ENCODE measurements at regions not wholly inside any gene's neighbourhood (a gene's known extent, or its start where the extent isn't known, plus 50 kb on each side); places are given as distances from the start of the nearest gene placed in this dataset.

DNA sequence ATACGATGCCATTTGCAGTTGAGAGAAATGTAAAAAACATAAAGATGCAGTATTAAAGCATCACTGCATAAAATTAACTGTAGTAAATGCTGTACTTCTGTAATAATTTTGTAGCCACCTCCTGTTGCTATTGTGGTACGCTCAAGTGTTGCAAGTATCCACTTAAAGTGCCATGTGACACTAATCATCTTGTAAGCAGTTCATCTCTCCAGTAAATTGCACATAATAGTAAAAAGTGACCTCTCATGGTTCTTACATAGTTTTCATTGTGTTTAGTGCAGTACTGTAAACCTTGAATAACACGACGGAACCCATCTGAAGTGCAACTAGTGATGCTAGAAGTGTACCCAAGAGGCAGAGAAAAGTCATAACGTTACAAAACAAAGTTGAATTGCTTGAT, 190.1 kb upstream of the VGLL2 start:
- H3K9me2 ChIP-seq (ENCODE audit: insufficient read depth) = no peaks in the 10 kb centered on the region
- H3F3A ChIP-seq (ENCODE audit: insufficient read depth) = no peaks in the 10 kb centered on the region
- H3K27ac ChIP-seq = no peak overlapping the region
- H3K4me3 ChIP-seq = no peak overlapping the region
- no peak overlapping the region for H3K4me2 ChIP-seq (ENCODE audit: unreplicated experiment)
- TF ChIP-seq EZH2 (IDR thresholded peaks at IDR 0.05; ENCODE audit: insufficient read depth, poor library complexity, severe bottlenecking) (no peak), EZH2phosphoT487 (IDR thresholded peaks at IDR 0.05; ENCODE audit: insufficient read depth, low read depth) (no peak)
- in situ Hi-C loops (cut with MboI) = no loop called here
- no peaks in the 10 kb centered on the region for H3K4me1 ChIP-seq (ENCODE audit: insufficient read depth)
- H2AFZ ChIP-seq = no peak overlapping the region
- no peaks in the 10 kb centered on the region for H3K27me3 ChIP-seq (replicated peaks; ENCODE audit: insufficient read depth)
- WGBS, 2 experiments (ENCODE audit: low coverage in 1 of 2, low lambda C conversion rate in 2 of 2, missing lambda C conversion rate in 2 of 2) = 33 to 39% methylated on average over 5 of the region's 5 CpGs
- H3K9me3 ChIP-seq (ENCODE audit: low read depth) = no peaks in the 10 kb centered on the region
- no peaks in the 10 kb centered on the region for H3K79me2 ChIP-seq (ENCODE audit: insufficient read depth)
- H3K9ac ChIP-seq = no peak overlapping the region
- no peaks in the 10 kb centered on the region for H3K36me3 ChIP-seq (ENCODE audit: low read depth)
- no peak for DNase-seq
- no peaks in the 10 kb centered on the region for H4K20me1 ChIP-seq (ENCODE audit: insufficient read depth)

DNA sequence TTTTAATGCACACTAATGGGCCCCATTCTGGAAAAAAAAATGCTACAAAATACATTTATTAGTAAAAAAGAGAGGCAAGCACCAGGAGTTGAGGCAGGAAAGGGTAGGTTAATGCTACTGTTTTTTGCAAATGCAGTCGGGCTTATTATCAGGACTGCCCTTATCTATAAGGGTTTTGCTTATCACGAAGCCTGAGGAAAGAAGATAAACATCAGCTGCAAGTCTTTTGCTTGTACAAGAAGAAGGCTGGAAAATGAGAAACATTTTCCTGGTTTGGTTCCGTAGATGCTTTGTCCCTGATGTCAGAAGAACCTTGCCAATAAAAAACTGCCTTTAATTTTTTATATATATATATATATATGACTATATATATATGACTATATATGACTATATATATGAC, 189.3 kb upstream of the VGLL2 start:
- Histone ChIP-seq H4K20me1 (ENCODE audit: insufficient read depth) (no peaks in the 10 kb centered on the region), H3K4me1 (ENCODE audit: insufficient read depth) (no peaks in the 10 kb centered on the region), H3K27ac (no peak overlapping the region), H3K9me3 (ENCODE audit: low read depth) (no peaks in the 10 kb centered on the region), H3K4me2 (ENCODE audit: unreplicated experiment) (no peak overlapping the region), H3K27me3 (replicated peaks; ENCODE audit: insufficient read depth) (no peaks in the 10 kb centered on the region), H2AFZ (no peak overlapping the region), H3K4me3 (no peak overlapping the region), H3K9ac (no peak overlapping the region), H3K36me3 (ENCODE audit: low read depth) (no peaks in the 10 kb centered on the region), H3K9me2 (ENCODE audit: insufficient read depth) (no peaks in the 10 kb centered on the region), H3K79me2 (ENCODE audit: insufficient read depth) (no peaks in the 10 kb centered on the region), H3F3A (ENCODE audit: insufficient read depth) (no peaks in the 10 kb centered on the region)
- in situ Hi-C loops (cut with MboI) = no loop called here
- WGBS, 2 experiments (ENCODE audit: low coverage in 1 of 2, low lambda C conversion rate in 2 of 2, missing lambda C conversion rate in 2 of 2) = 14 to 23% methylated on average over 3 of the region's 3 CpGs
- TF ChIP-seq EZH2 (IDR thresholded peaks at IDR 0.05; ENCODE audit: insufficient read depth, poor library complexity, severe bottlenecking) (no peak), EZH2phosphoT487 (IDR thresholded peaks at IDR 0.05; ENCODE audit: insufficient read depth, low read depth) (no peak)
- no peak for DNase-seq

DNA sequence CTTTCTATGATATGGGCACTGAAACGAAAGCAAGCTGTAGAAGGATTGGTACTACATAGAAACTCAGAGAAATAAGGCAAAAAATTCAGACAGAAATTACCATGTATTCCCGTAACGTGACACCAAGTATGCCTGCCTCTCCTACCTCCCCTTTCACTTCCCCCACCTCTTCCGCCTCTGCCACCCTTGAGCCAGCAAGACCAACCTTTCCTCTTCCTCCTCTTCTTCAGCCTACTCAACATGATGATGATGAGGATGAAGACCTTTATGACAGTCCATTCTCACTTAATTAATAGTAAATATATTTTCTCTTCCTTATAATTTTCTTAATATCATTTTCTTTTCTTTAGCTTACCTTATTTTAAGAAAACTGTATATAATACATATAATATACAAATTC, 188.1 kb upstream of the VGLL2 start:
- H2AFZ ChIP-seq = no peak overlapping the region
- no peak overlapping the region for H3K4me3 ChIP-seq
- in situ Hi-C loops (cut with MboI) = no loop called here
- WGBS, 2 experiments (ENCODE audit: low coverage in 1 of 2, low lambda C conversion rate in 2 of 2, missing lambda C conversion rate in 2 of 2) = 46 to 47% methylated on average over 4 of the region's 4 CpGs
- H3K9me3 ChIP-seq (ENCODE audit: low read depth) = no peaks in the 10 kb centered on the region
- no peak overlapping the region for H3K9ac ChIP-seq
- H3K36me3 ChIP-seq (ENCODE audit: low read depth) = no peaks in the 10 kb centered on the region
- no peaks in the 10 kb centered on the region for H4K20me1 ChIP-seq (ENCODE audit: insufficient read depth)
- TF ChIP-seq EZH2phosphoT487 (IDR thresholded peaks at IDR 0.05; ENCODE audit: insufficient read depth, low read depth) (no peak), EZH2 (IDR thresholded peaks at IDR 0.05; ENCODE audit: insufficient read depth, poor library complexity, severe bottlenecking) (no peak)
- no peak overlapping the region for H3K4me2 ChIP-seq (ENCODE audit: unreplicated experiment)
- H3F3A ChIP-seq (ENCODE audit: insufficient read depth) = no peaks in the 10 kb centered on the region
- DNase-seq = no peak
- no peak overlapping the region for H3K27ac ChIP-seq
- no peaks in the 10 kb centered on the region for H3K4me1 ChIP-seq (ENCODE audit: insufficient read depth)
- H3K9me2 ChIP-seq (ENCODE audit: insufficient read depth) = no peaks in the 10 kb centered on the region
- no peaks in the 10 kb centered on the region for H3K27me3 ChIP-seq (replicated peaks; ENCODE audit: insufficient read depth)
- no peaks in the 10 kb centered on the region for H3K79me2 ChIP-seq (ENCODE audit: insufficient read depth)

DNA sequence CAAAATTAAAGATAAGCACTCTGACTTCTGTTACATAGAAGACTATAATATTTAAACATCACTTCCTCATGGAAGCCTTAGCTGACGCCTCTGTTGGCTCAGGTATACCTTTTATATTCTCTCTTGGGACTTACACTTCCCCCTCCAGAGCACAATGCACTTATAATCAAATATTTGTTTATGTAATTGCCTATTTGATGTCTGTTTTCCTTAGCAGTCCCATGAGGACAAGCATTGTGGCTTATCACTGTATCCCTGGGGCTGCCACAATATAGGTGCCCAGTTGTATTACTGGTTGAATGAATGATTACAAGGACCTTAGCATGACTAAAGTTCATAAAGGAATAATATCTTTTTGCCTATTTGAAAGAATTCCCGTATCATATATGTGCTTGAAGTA, 186.7 kb upstream of the VGLL2 start:
- H3K27ac ChIP-seq = no peak overlapping the region
- 15 to 16% methylated on average over 2 of the region's 2 CpGs for WGBS, 2 experiments (ENCODE audit: low coverage in 1 of 2, low lambda C conversion rate in 2 of 2, missing lambda C conversion rate in 2 of 2)
- no peaks in the 10 kb centered on the region for H3K79me2 ChIP-seq (ENCODE audit: insufficient read depth)
- in situ Hi-C loops (cut with MboI) = no loop called here
- no peak overlapping the region for H3K4me3 ChIP-seq
- no peaks in the 10 kb centered on the region for H3K4me1 ChIP-seq (ENCODE audit: insufficient read depth)
- H3K36me3 ChIP-seq (ENCODE audit: low read depth) = no peaks in the 10 kb centered on the region
- TF ChIP-seq EZH2phosphoT487 (IDR thresholded peaks at IDR 0.05; ENCODE audit: insufficient read depth, low read depth) = no peak
- no peak for TF ChIP-seq EZH2 (IDR thresholded peaks at IDR 0.05; ENCODE audit: insufficient read depth, poor library complexity, severe bottlenecking)
- H3K9me2 ChIP-seq (ENCODE audit: insufficient read depth) = no peaks in the 10 kb centered on the region
- no peak overlapping the region for H3K4me2 ChIP-seq (ENCODE audit: unreplicated experiment)
- no peak for DNase-seq
- no peaks in the 10 kb centered on the region for H4K20me1 ChIP-seq (ENCODE audit: insufficient read depth)
- no peaks in the 10 kb centered on the region for H3K27me3 ChIP-seq (replicated peaks; ENCODE audit: insufficient read depth)
- H2AFZ ChIP-seq = no peak overlapping the region
- no peaks in the 10 kb centered on the region for H3K9me3 ChIP-seq (ENCODE audit: low read depth)
- H3K9ac ChIP-seq = no peak overlapping the region
- no peaks in the 10 kb centered on the region for H3F3A ChIP-seq (ENCODE audit: insufficient read depth)

DNA sequence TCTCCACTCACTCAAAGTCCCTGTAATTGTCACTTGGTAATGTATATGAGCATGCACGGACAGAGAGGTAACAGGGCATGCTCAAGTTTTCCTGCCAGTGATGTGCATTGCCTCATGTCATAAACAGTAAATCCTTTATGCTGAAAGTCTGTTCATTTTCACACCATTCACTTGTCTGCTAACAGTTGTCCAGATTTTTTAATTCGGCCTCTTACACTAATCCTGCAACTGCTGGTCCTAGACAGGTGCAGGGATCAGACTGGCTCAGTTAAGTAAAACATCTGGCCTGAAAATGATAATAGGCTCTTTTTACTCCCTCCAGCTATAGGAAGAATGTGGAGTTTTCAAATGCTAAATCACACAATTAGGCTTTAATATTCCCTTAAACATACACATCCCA, 185.4 kb upstream of the VGLL2 start:
- DNase-seq = no peak
- no peak for TF ChIP-seq EZH2 (IDR thresholded peaks at IDR 0.05; ENCODE audit: insufficient read depth, poor library complexity, severe bottlenecking)
- TF ChIP-seq EZH2phosphoT487 (IDR thresholded peaks at IDR 0.05; ENCODE audit: insufficient read depth, low read depth) = no peak
- 24% methylated on average over 2 of the region's 2 CpGs for WGBS, 2 experiments (ENCODE audit: low coverage in 1 of 2, low lambda C conversion rate in 2 of 2, missing lambda C conversion rate in 2 of 2)
- Histone ChIP-seq H3K4me2 (ENCODE audit: unreplicated experiment) (no peak overlapping the region), H3K27me3 (replicated peaks; ENCODE audit: insufficient read depth) (no peaks in the 10 kb centered on the region), H4K20me1 (ENCODE audit: insufficient read depth) (no peaks in the 10 kb centered on the region), H3F3A (ENCODE audit: insufficient read depth) (no peaks in the 10 kb centered on the region), H3K9me3 (ENCODE audit: low read depth) (no peaks in the 10 kb centered on the region), H3K4me1 (ENCODE audit: insufficient read depth) (no peaks in the 10 kb centered on the region), H3K79me2 (ENCODE audit: insufficient read depth) (no peaks in the 10 kb centered on the region), H3K27ac (no peak overlapping the region), H3K36me3 (ENCODE audit: low read depth) (no peaks in the 10 kb centered on the region), H3K9ac (no peak overlapping the region), H3K9me2 (ENCODE audit: insufficient read depth) (no peaks in the 10 kb centered on the region), H2AFZ (no peak overlapping the region), H3K4me3 (no peak overlapping the region)
- in situ Hi-C loops (cut with MboI) = no loop called here
